ENCODE measurements at regions not wholly inside any gene's neighbourhood (a gene's known extent, or its start where the extent isn't known, plus 50 kb on each side); places are given as distances from the start of the nearest gene placed in this dataset.

DNA sequence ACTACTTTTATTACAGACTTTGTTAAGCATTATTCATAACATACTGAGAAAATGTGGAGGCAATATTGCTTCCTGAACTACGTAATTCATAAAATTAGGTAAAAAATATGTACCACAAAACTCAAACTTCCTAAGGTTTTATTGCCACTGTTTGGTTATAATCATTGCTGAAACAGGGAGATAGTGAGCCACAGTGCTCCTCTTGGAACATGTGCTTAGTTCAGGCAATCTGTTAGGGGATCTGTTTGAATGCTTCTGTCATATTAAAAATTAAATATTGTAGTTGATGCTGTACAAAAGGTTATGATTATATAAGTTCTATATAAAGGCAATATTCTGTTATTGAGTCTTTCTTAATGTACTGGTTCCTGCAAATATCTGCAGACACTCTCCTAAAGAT is 480.7 kb downstream of the GRXCR1 start:
- TF ChIP-seq, protein P1, sequence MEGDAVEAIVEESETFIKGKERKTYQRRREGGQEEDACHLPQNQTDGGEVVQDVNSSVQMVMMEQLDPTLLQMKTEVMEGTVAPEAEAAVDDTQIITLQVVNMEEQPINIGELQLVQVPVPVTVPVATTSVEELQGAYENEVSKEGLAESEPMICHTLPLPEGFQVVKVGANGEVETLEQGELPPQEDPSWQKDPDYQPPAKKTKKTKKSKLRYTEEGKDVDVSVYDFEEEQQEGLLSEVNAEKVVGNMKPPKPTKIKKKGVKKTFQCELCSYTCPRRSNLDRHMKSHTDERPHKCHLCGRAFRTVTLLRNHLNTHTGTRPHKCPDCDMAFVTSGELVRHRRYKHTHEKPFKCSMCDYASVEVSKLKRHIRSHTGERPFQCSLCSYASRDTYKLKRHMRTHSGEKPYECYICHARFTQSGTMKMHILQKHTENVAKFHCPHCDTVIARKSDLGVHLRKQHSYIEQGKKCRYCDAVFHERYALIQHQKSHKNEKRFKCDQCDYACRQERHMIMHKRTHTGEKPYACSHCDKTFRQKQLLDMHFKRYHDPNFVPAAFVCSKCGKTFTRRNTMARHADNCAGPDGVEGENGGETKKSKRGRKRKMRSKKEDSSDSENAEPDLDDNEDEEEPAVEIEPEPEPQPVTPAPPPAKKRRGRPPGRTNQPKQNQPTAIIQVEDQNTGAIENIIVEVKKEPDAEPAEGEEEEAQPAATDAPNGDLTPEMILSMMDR (IDR thresholded peaks at IDR 0.05), result no peak
- TF ChIP-seq POLR2A (IDR thresholded peaks at IDR 0.05), result no peak
